HG02970 (cell line): ENCODE measurements at regions not wholly inside any gene's neighbourhood (a gene's known extent, or its start where the extent isn't known, plus 50 kb on each side); places are given as distances from the start of the nearest gene placed in this dataset.

Experiments
- ATAC-seq: cut with Tn5 transposase; IDR thresholded peaks from one replicate; pipeline ENCODE4 v1.9.1; 2021; ENCODE audit warnings: mild to moderate bottlenecking, moderate library complexity, moderate number of reproducible peaks; ENCODE audit not compliant: unreplicated experiment, low FRiP score

- ATAC-seq = no peak
Measured at GRCh38 chrX:131764216-131764615, 220.3 kb downstream of the OR13H1 start.

GRCh38 chrX:131778269-131779218 is 234.7 kb downstream of the OR13H1 start:
- no peak for ATAC-seq

GRCh38 chrX:131779306-131779705 is 235.4 kb downstream of the OR13H1 start:
- ATAC-seq = no peak

GRCh38 chrX:131779741-131780140 is 235.9 kb downstream of the OR13H1 start:
- ATAC-seq = no peak

DNA sequence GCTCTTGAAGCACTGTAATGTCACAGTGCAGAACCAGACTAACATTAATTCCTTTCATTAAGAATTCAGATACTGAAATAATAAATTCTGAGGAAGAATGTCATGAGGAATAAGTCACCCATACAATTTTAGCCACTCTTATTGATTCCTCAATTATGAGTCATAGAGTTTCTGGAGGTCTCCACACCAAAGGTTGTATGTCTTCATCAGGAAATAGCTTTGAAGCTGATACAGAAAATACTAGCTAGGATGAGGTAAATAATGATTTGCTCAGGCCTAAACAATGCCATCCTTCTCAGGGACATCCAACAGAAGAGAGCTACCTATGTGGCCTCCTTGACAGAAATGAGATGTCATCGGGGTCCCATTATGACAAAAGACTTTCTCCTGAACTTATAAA is 238.8 kb downstream of the OR13H1 start:
- ATAC-seq = no peak

- no peak for ATAC-seq
Measured at GRCh38 chrX:131783555-131784308, 239.4 kb upstream of the STK26 start.

DNA sequence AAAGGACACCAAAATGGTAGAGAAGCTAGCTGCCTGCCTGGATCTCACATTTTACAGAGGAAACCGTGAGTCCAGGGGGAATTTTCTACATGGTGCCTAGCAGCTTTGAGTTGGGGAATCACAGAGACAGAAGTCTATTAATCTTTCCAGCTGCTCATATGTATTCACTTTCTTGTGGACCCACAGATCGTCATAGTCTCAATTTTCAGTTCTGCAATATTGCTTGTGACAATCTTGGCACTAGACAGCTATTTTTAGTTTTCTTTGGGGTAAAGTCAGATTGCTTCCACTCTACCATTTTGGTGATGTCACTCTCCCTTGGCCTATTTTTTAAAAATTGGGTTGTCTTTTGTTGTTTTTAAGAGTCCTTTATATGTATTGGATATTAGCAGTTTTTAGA is 233.4 kb upstream of the STK26 start:
- no peak for ATAC-seq

GRCh38 chrX:131791608-131792355 is 231.3 kb upstream of the STK26 start:
- no peak for ATAC-seq

DNA sequence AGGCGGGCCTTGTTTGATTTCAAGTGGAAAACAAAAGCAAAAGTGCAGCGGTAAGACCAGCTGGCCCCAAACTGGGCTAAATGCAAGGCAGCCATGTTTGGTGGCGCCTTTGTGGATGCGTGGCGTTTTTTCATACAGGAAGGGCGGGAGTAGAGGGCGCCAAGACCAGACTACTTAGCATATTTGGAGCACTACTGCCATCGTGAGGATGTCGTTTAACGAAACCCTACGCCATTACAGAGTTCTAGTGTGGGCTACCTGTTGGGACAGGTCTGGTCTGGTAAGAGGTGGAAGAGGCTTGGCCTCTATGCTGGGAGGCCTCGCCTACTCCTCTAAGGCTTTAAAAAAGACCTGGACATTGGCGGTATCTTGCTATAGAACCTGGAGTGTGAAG is 230.7 kb upstream of the STK26 start:
- peak; percentile 79 for ATAC-seq

- peak; percentile 43 for ATAC-seq
Measured at GRCh38 chrX:131792789-131793462, 230.2 kb upstream of the STK26 start.

DNA sequence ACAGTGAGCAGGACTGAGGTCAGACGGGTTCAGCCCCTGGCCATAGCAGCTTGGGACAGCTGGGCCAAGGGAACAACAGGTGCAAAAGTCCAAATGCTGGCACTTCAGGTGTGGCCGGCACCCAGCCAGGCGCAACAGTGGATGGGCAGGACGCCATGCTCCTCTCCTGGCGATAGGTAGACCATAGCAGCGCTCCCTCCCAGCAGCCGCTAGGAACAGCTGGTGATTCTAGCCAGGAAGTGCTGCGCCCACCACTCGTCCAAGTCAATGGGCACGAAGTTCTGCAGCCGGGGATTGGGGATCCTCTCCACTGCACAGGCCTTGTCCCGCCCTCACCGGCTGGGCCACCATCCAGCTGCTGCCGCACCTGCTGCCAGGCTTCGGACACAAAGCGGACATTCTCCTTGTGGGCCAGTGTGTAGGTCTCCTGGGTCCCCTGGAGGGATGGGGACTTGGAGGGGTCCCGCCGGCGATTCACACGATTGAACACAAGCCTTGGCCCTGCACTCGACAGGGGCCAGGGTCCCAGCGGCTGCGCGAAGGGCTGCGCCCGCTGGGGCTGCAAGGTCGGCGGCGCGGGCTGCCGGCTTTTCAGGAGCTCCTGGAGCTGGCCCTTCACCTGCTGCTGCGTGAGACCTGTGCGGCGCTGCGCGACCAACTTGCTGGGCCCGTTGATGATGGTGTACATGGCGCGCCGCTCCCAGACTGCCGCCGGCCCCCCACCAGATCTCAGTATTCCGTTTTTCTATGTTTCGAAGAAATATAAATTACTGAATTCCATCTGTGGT is 227.5 kb upstream of the STK26 start:
- ATAC-seq = no peak

GRCh38 chrX:131801066-131801465 is 222.0 kb upstream of the STK26 start:
- no peak for ATAC-seq

GRCh38 chrX:131801911-131802310 is 221.2 kb upstream of the STK26 start:
- no peak for ATAC-seq

- ATAC-seq = peak; percentile 62
Measured at GRCh38 chrX:131802836-131803626, 220.1 kb upstream of the STK26 start.

- ATAC-seq = peak; percentile 82
Measured at GRCh38 chrX:131812847-131813825, 210.0 kb upstream of the STK26 start.

DNA sequence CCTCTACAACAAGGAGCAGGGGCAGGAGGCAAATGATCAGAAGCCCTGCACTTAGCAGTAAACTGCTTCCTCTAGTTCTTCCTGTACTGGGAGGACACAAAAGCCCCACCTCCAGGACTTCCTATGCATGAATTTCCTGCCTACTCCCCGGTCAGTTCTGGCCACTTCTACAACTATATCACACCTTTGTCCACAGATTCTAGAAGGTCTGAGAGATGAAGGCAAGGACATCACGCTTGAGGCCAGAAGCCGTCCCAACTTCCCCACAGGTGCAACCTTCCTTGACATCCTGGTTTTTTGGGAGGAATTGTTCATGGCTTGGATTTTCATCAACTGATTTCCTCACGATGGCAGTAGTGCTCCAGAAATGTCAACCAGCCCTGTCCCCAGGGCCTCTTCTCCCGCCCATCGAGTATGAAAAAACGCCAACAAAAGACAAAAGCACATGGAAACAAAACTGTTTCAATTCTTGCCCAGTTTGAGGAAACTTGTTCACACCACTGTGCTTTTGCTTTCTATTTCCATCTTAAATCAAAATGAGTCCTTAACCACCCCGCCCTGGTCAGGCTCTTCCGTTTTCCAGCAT is 206.5 kb upstream of the STK26 start:
- peak; percentile 52 for ATAC-seq

GRCh38 chrX:131818297-131818936 is 204.7 kb upstream of the STK26 start:
- no peak for ATAC-seq
